ENCODE measurements at regions not wholly inside any gene's neighbourhood (a gene's known extent, or its start where the extent isn't known, plus 50 kb on each side); places are given as distances from the start of the nearest gene placed in this dataset.

GRCh38 chr3:148218222-148218621, 479.5 kb upstream of the AGTR1 start:
- no TSS peak for BruUV-seq (replicated peaks)
- ATAC-seq (no peak), DNase-seq (ENCODE audit: low read depth, low spot score) (no peak)
- H3K9me3 ChIP-seq (ENCODE audit: control insufficient read depth, insufficient read depth, low read depth, low read length) = no peaks in the 10 kb centered on the region
- H3K4me1 ChIP-seq (ENCODE audit: control insufficient read depth, insufficient read depth, low read length) = no peaks in the 10 kb centered on the region
- intact Hi-C loops (cut with micrococcal nuclease; ENCODE audit: unreplicated experiment) = no loop called here
- TF ChIP-seq SIN3A (IDR thresholded peaks at IDR 0.05; ENCODE audit: borderline replicate concordance, insufficient read depth, low read depth, low read length) (no peak), CTCF (IDR thresholded peaks at IDR 0.05) (no peak), TCF7L2 (IDR thresholded peaks at IDR 0.05; ENCODE audit: low read depth, low read length) (no peak), REST (IDR thresholded peaks at IDR 0.05; ENCODE audit: insufficient read depth in 1 of 2, low read depth in 2 of 2, low read length in 1 of 2) (no peak), POLR2AphosphoS5 (IDR thresholded peaks at IDR 0.05; ENCODE audit: low read depth, low read length) (no peak)
- no peaks in the 10 kb centered on the region for H3K36me3 ChIP-seq (ENCODE audit: control insufficient read depth, insufficient read depth, low read length)
- H3K4me3 ChIP-seq (ENCODE audit: low read depth in 2 of 2, low read length in 2 of 2) = no peak overlapping the region
- in situ Hi-C loops (cut with HindIII; ENCODE audit: low pct_unique_long_range_greater_than_20kb, low sequenced_read_pairs) = no loop called here
- ChIA-PET CTCF (no interaction called here), POLR2A (no interaction called here)
- no peaks in the 10 kb centered on the region for H3K27me3 ChIP-seq (ENCODE audit: control insufficient read depth, insufficient read depth, low read length)
- H3K27ac ChIP-seq (ENCODE audit: low read length) = no peak overlapping the region

- H3K4me1 ChIP-seq (ENCODE audit: control insufficient read depth, insufficient read depth, low read length) = no peaks in the 10 kb centered on the region
- ChIA-PET POLR2A (no interaction called here), CTCF (no interaction called here)
- ATAC-seq (no peak), DNase-seq (ENCODE audit: low read depth, low spot score) (no peak)
- no peaks in the 10 kb centered on the region for H3K9me3 ChIP-seq (ENCODE audit: control insufficient read depth, insufficient read depth, low read depth, low read length)
- TF ChIP-seq SIN3A (IDR thresholded peaks at IDR 0.05; ENCODE audit: borderline replicate concordance, insufficient read depth, low read depth, low read length) = no peak
- TF ChIP-seq CTCF (IDR thresholded peaks at IDR 0.05) = no peak
- TF ChIP-seq TCF7L2 (IDR thresholded peaks at IDR 0.05; ENCODE audit: low read depth, low read length) = no peak
- no peak for TF ChIP-seq REST (IDR thresholded peaks at IDR 0.05; ENCODE audit: insufficient read depth in 1 of 2, low read depth in 2 of 2, low read length in 1 of 2)
- no peak for TF ChIP-seq POLR2AphosphoS5 (IDR thresholded peaks at IDR 0.05; ENCODE audit: low read depth, low read length)
- no peak overlapping the region for H3K4me3 ChIP-seq (ENCODE audit: low read depth in 2 of 2, low read length in 2 of 2)
- H3K36me3 ChIP-seq (ENCODE audit: control insufficient read depth, insufficient read depth, low read length) = no peaks in the 10 kb centered on the region
- no TSS peak for BruUV-seq (replicated peaks)
- H3K27ac ChIP-seq (ENCODE audit: low read length) = no peak overlapping the region
- in situ Hi-C loops (cut with HindIII; ENCODE audit: low pct_unique_long_range_greater_than_20kb, low sequenced_read_pairs) (no loop called here), intact Hi-C loops (cut with micrococcal nuclease; ENCODE audit: unreplicated experiment) (no loop called here)
- H3K27me3 ChIP-seq (ENCODE audit: control insufficient read depth, insufficient read depth, low read length) = no peaks in the 10 kb centered on the region
Observed at GRCh38 chr3:148219999-148220398, 477.7 kb upstream of the AGTR1 start.

All from Panc1 (cell line).